Mesenchymal stem cell (in vitro differentiated cells and primary cell): ENCODE measurements at regions not wholly inside any gene's neighbourhood (a gene's known extent, or its start where the extent isn't known, plus 50 kb on each side); places are given as distances from the start of the nearest gene placed in this dataset.

Source experiments
- DNase-seq: peaks from one replicate; pipeline ENCODE4 v3.0.0-alpha.2; 2013
- H2AFZ ChIP-seq: one replicate; pipeline ENCODE4 v1.6.1; 2013; ENCODE audit warnings: low read depth, mild to moderate bottlenecking, control low read depth, inconsistent platforms, low read length, moderate library complexity
- H2AK5ac ChIP-seq: 2 replicates; pipeline ENCODE4 v1.6.1; 2013; ENCODE audit warnings: low read length, moderate library complexity, mild to moderate bottlenecking, inconsistent platforms; ENCODE audit not compliant: severe bottlenecking
- H2BK120ac ChIP-seq: one replicate; pipeline ENCODE4 v1.6.1; 2013; ENCODE audit warnings: low read depth, mild to moderate bottlenecking, inconsistent platforms, low read length, moderate library complexity
- H2BK12ac ChIP-seq, 2 experiments: one replicate each; pipeline ENCODE4 v1.6.1; 2013; ENCODE audit warnings: inconsistent platforms in 2 of 2, low read length in 2 of 2, mild to moderate bottlenecking in 2 of 2, moderate library complexity in 2 of 2, control low read depth in 1 of 2
- H2BK15ac ChIP-seq: one replicate; pipeline ENCODE4 v1.6.1; 2013; ENCODE audit warnings: mild to moderate bottlenecking, low read depth, inconsistent platforms; ENCODE audit not compliant: poor library complexity, severe bottlenecking
- H2BK5ac ChIP-seq: 2 replicates; pipeline ENCODE4 v1.6.1; 2013; ENCODE audit warnings: low read depth, mild to moderate bottlenecking, low read length, control low read depth, inconsistent platforms; ENCODE audit not compliant: poor library complexity, severe bottlenecking
- H3K14ac ChIP-seq, 2 experiments: one replicate each; pipeline ENCODE4 v1.6.1; 2013; ENCODE audit warnings: inconsistent platforms in 2 of 2, low read length in 2 of 2, control low read depth in 1 of 2, mild to moderate bottlenecking in 1 of 2, moderate library complexity in 1 of 2
- H3K18ac ChIP-seq, 2 experiments: one replicate each; pipeline ENCODE4 v1.6.1; 2013; ENCODE audit warnings: inconsistent platforms in 2 of 2, low read length in 2 of 2, control low read depth in 1 of 2, low read depth in 1 of 2, mild to moderate bottlenecking in 1 of 2
- H3K23ac ChIP-seq, 2 experiments: one replicate each; pipeline ENCODE4 v1.6.1; 2013; ENCODE audit warnings: inconsistent platforms in 2 of 2, low read length in 2 of 2, mild to moderate bottlenecking in 2 of 2, moderate library complexity in 2 of 2, control low read depth in 1 of 2
- H3K27ac ChIP-seq: 2 replicates; pipeline ENCODE4 v1.5.1; 2013; ENCODE audit warnings: mild to moderate bottlenecking, moderate library complexity, low read length, control low read depth, inconsistent platforms; ENCODE audit not compliant: poor library complexity, severe bottlenecking
- H3K27me3 ChIP-seq, 2 experiments: 2 replicates each; pipeline versions ENCODE4 v1.6.1 to v1.7.0; 2013; ENCODE audit warnings: low read length in 2 of 2, mild to moderate bottlenecking in 2 of 2, moderate library complexity in 2 of 2, control low read depth in 1 of 2, inconsistent platforms in 1 of 2; ENCODE audit not compliant: control insufficient read depth in 1 of 2, insufficient read depth in 1 of 2
- H3K36me3 ChIP-seq, 2 experiments: 2 replicates each; pipeline versions ENCODE4 v1.6.1 to v1.7.0; 2013; ENCODE audit warnings: low read length in 2 of 2, control low read depth in 1 of 2, inconsistent platforms in 1 of 2, low read depth in 1 of 2, mild to moderate bottlenecking in 1 of 2; ENCODE audit not compliant: insufficient read depth in 2 of 2, control insufficient read depth in 1 of 2
- H3K4ac ChIP-seq, 2 experiments: one replicate each; pipeline ENCODE4 v1.6.1; 2013; ENCODE audit warnings: inconsistent platforms in 2 of 2, low read length in 2 of 2, mild to moderate bottlenecking in 2 of 2, moderate library complexity in 2 of 2, control low read depth in 1 of 2, low read depth in 1 of 2
- H3K4me1 ChIP-seq: 2 replicates; pipeline ENCODE4 v1.6.1; 2013; ENCODE audit warnings: low read depth, low read length, control low read depth; ENCODE audit not compliant: control insufficient read depth, insufficient read depth
- H3K4me2 ChIP-seq: 2 replicates; pipeline ENCODE4 v1.6.1; 2013; ENCODE audit warnings: low read length, mild to moderate bottlenecking, inconsistent platforms; ENCODE audit not compliant: poor library complexity, severe bottlenecking
- H3K4me3 ChIP-seq, 2 experiments: 2 replicates each; pipeline versions ENCODE4 v1.5.1 to v1.7.0; 2013; ENCODE audit warnings: low read length in 2 of 2, mild to moderate bottlenecking in 2 of 2, control low read depth in 1 of 2, low read depth in 1 of 2; ENCODE audit not compliant: insufficient read depth in 1 of 2
- H3K79me1 ChIP-seq: replicated peaks from 2 replicates; pipeline ENCODE4 v1.6.1; 2013; ENCODE audit warnings: mild to moderate bottlenecking, control low read depth, low read length, inconsistent platforms; ENCODE audit not compliant: poor library complexity, severe bottlenecking
- H3K9ac ChIP-seq: 2 replicates; pipeline ENCODE4 v1.7.0; 2013; ENCODE audit warnings: mild to moderate bottlenecking, low read length, moderate library complexity
- H3K9me3 ChIP-seq: 2 replicates; pipeline ENCODE4 v1.7.0; 2013; ENCODE audit warnings: mild to moderate bottlenecking, low read length; ENCODE audit not compliant: control insufficient read depth
- H4K8ac ChIP-seq: one replicate; pipeline ENCODE4 v1.6.1; 2013; ENCODE audit warnings: inconsistent platforms, mild to moderate bottlenecking, low read length, moderate library complexity
- H4K91ac ChIP-seq: one replicate; pipeline ENCODE4 v1.6.1; 2013; ENCODE audit warnings: mild to moderate bottlenecking, low read length, inconsistent platforms
- WGBS: methylation state at CpG from one replicate; pipeline ENCODE4 v1.1.7; 2013; ENCODE audit warnings: mixed read lengths; 5-methylcytosine and 5-hydroxymethylcytosine counted together

DNA sequence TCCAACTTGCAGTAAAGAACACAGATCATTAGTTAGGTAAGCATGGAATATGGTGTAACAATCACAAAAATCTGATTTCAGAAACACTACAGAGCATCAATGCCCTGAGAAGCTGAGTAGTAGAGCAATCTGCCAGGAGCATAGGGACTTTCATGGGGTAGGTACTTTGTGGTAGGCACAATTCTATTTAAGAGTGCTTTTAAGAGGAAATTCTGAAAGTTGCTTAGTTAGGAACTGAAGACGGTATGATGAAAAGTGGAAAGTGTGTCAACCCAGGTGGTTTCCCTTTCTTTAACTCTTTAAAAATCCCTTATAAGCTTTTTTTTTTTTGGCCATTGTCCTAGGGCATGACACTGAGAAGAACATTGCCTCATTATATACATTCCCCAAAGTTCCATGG lies 535.7 kb upstream of the FBXO33 start:
- Histone ChIP-seq H3K4ac (no peak overlapping the region), H4K8ac (no peak overlapping the region), H2BK5ac (no peak overlapping the region), H2BK12ac (no peak overlapping the region), H2BK120ac (no peak overlapping the region), H3K9me3 (no peaks in the 10 kb centered on the region), H3K4me2 (no peak overlapping the region), H2AK5ac (no peak overlapping the region), H3K36me3 (no peaks in the 10 kb centered on the region), H3K79me1 (no peaks in the 10 kb centered on the region), H2AFZ (no peak overlapping the region), H3K4me1 (no peaks in the 10 kb centered on the region), H2BK15ac (no peak overlapping the region), H3K9ac (no peak overlapping the region), H3K27me3 (no peaks in the 10 kb centered on the region), H4K91ac (no peak overlapping the region), H3K14ac (no peak overlapping the region), H3K18ac (no peak overlapping the region), H3K27ac (no peak overlapping the region), H3K23ac (no peak overlapping the region), H3K4me3 (no peak overlapping the region)
- WGBS, result 100% methylated on average over 1 of the region's 1 CpG
- no peak for DNase-seq

DNA sequence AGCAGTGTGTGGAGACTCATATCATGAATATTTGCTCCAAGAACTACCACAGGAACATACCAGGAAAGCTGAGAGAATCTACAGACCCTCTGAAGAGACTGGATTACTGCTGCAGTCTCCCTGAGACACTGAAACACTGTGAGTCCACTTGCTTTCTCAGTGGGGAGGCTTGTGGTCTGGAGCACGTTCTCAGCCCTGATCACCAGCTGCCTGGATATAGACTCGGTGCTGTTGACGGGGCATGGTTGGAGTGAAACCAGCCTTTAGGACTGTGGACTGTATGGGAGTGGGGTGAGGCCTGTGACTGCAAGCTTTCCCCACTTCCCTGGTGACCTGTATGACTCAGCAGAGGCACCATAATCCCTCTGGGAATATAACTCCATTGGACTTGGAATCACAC lies 525.8 kb upstream of the FBXO33 start:
- H4K91ac ChIP-seq, result no peak overlapping the region
- no peak overlapping the region for H3K4ac ChIP-seq
- H3K9me3 ChIP-seq, result peaks cover 1% of the 10 kb centered on the region
- H2AFZ ChIP-seq, result no peak overlapping the region
- no peak overlapping the region for H3K14ac ChIP-seq
- no peak for DNase-seq
- no peak overlapping the region for H2AK5ac ChIP-seq
- no peak overlapping the region for H4K8ac ChIP-seq
- H3K9ac ChIP-seq, result no peak overlapping the region
- no peak overlapping the region for H3K4me2 ChIP-seq
- peaks cover 2% of the 10 kb centered on the region for H3K4me1 ChIP-seq
- no peak overlapping the region for H3K4me3 ChIP-seq
- no peak overlapping the region for H2BK5ac ChIP-seq
- no peak overlapping the region for H3K23ac ChIP-seq
- H2BK12ac ChIP-seq, result no peak overlapping the region
- no peaks in the 10 kb centered on the region for H3K27me3 ChIP-seq
- WGBS, result 88% methylated on average over 3 of the region's 3 CpGs
- no peak overlapping the region for H3K27ac ChIP-seq
- no peak overlapping the region for H2BK120ac ChIP-seq
- no peak overlapping the region for H3K18ac ChIP-seq
- no peaks in the 10 kb centered on the region for H3K79me1 ChIP-seq
- H2BK15ac ChIP-seq, result no peak overlapping the region
- no peaks in the 10 kb centered on the region for H3K36me3 ChIP-seq

DNA sequence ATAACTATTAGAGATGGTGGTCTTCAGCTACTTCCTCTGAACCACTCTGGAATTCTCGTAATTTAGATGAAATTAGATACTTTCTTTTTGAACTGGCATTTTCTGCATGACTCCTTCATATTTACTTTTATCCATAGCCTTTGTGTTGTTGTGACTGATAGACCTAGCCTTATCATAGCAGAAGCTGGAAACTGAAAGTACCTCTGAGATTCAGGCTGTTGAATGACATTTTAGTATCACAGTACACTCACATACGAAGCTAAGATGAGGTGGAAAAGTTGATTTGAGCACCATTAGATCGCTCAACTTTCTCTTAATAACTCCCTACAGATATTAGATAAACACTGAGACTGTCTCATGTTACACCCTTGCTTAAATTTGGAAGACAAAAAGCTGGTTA lies 525.1 kb upstream of the FBXO33 start:
- no peaks in the 10 kb centered on the region for H3K27me3 ChIP-seq
- H2BK15ac ChIP-seq, result no peak overlapping the region
- H3K9ac ChIP-seq, result no peak overlapping the region
- no peaks in the 10 kb centered on the region for H3K36me3 ChIP-seq
- no peak overlapping the region for H3K14ac ChIP-seq
- H3K79me1 ChIP-seq, result no peaks in the 10 kb centered on the region
- H4K91ac ChIP-seq, result no peak overlapping the region
- H2BK12ac ChIP-seq, result no peak overlapping the region
- peaks cover 8% of the 10 kb centered on the region for H3K9me3 ChIP-seq
- no peak overlapping the region for H3K23ac ChIP-seq
- H3K27ac ChIP-seq, result no peak overlapping the region
- H2AK5ac ChIP-seq, result no peak overlapping the region
- no peak overlapping the region for H3K18ac ChIP-seq
- no peak for DNase-seq
- H2BK5ac ChIP-seq, result no peak overlapping the region
- no peak overlapping the region for H4K8ac ChIP-seq
- no peak overlapping the region for H2BK120ac ChIP-seq
- H3K4ac ChIP-seq, result no peak overlapping the region
- H3K4me3 ChIP-seq, result no peak overlapping the region
- H2AFZ ChIP-seq, result no peak overlapping the region
- WGBS, result no CpG with 5 or more reads among the region's 3 CpGs
- H3K4me2 ChIP-seq, result no peak overlapping the region
- peaks cover 2% of the 10 kb centered on the region for H3K4me1 ChIP-seq

DNA sequence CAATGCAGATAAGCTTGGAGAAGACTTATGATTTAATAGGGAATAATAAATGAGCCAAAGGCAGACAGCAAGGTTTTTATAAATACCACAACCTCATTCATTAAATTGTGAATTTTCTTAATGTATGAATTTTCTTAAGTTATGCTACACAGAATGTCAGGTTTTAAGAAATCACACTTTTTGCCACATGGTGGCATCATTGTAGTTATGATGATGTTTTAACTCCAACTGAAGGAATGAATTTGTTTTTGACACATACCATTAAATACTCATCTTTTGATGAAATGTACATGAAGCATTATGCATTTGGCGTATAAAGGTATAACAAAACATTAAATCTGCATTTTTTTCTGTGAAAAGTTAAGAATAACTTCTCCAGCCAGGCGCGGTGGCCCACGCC lies 524.1 kb upstream of the FBXO33 start:
- Histone ChIP-seq H3K4me3 (no peak overlapping the region), H2BK120ac (no peak overlapping the region), H4K8ac (no peak overlapping the region), H3K23ac (no peak overlapping the region), H3K9me3 (peaks cover 11% of the 10 kb centered on the region), H4K91ac (no peak overlapping the region), H3K14ac (no peak overlapping the region), H3K27ac (no peak overlapping the region), H3K4ac (no peak overlapping the region), H3K4me2 (no peak overlapping the region), H2BK5ac (no peak overlapping the region), H3K18ac (no peak overlapping the region), H2BK15ac (no peak overlapping the region), H2AK5ac (no peak overlapping the region), H2BK12ac (no peak overlapping the region), H3K27me3 (no peaks in the 10 kb centered on the region), H3K36me3 (no peaks in the 10 kb centered on the region), H3K79me1 (no peaks in the 10 kb centered on the region), H2AFZ (no peak overlapping the region), H3K9ac (no peak overlapping the region), H3K4me1 (peaks cover 2% of the 10 kb centered on the region)
- DNase-seq, result no peak
- WGBS, result 97% methylated on average over 3 of the region's 4 CpGs
